ENCODE measurements at regions not wholly inside any gene's neighbourhood (a gene's known extent, or its start where the extent isn't known, plus 50 kb on each side); places are given as distances from the start of the nearest gene placed in this dataset.

GRCh38 chr4:32000846-32001488 lies 1280.8 kb downstream of the PCDH7 start:
- Histone ChIP-seq H3K4me3 (ENCODE audit: low read depth, low read length, poor library complexity, severe bottlenecking) (no peak overlapping the region), H3K27ac (ENCODE audit: low read depth, low read length, poor library complexity, severe bottlenecking) (no peak overlapping the region), H3K27me3 (ENCODE audit: insufficient read depth, low read length) (no peaks in the 10 kb centered on the region), H3K9ac (ENCODE audit: low read length) (no peak overlapping the region), H3K79me2 (ENCODE audit: insufficient read depth, low read length) (no peaks in the 10 kb centered on the region), H4K20me1 (ENCODE audit: insufficient read depth, low read length) (no peaks in the 10 kb centered on the region), H3K9me2 (ENCODE audit: low read depth, low read length) (no peaks in the 10 kb centered on the region), H3K4me2 (ENCODE audit: low read length) (no peak overlapping the region), H3K36me3 (ENCODE audit: insufficient read depth, low read length) (no peaks in the 10 kb centered on the region), H3K9me3 (ENCODE audit: low read length) (no peaks in the 10 kb centered on the region), H3F3A (ENCODE audit: insufficient read depth, low read length) (no peaks in the 10 kb centered on the region), H2AFZ (ENCODE audit: low read length) (no peak overlapping the region), H3K4me1 (ENCODE audit: insufficient read depth, low read length, severe bottlenecking) (no peaks in the 10 kb centered on the region)
- TF ChIP-seq EZH2 (IDR thresholded peaks at IDR 0.05; ENCODE audit: borderline replicate concordance, low read length), result no peak
- no peak for TF ChIP-seq CTCF (IDR thresholded peaks at IDR 0.05; ENCODE audit: low read length)

DNA sequence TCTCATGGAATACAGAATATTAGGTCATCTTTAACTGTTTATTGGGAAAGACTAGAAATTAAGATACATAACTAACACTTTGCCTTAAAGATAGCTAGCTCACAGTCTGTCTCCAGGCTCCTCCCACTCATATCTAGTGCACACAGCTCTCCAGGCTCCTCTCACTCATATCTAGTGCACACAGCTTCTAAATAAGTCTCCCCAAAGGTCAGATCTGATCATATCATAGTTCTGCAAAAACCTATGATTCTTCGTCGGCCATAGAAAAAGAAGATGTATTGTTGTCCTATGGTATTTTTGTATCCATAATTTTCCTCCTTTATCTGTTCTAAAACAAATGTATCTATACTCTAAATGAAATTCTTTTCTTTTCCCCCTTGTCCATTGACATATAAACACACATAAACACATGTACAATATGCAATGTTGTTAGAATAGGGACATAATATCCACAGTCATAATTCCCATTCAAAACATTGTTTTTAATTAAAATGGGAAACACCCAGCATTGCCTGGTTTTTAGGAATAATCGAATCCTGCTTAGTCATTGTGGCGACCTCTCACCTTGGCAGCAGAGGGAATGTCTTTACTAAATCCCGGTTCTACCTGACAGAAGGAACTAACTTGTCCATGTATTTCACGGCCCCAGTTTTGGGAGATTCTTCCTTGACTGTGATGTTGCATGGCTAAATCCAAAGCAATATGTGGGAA lies 1282.0 kb downstream of the PCDH7 start:
- H3K79me2 ChIP-seq (ENCODE audit: insufficient read depth, low read length), result no peaks in the 10 kb centered on the region
- no peak overlapping the region for H3K4me3 ChIP-seq (ENCODE audit: low read depth, low read length, poor library complexity, severe bottlenecking)
- no peak overlapping the region for H3K4me2 ChIP-seq (ENCODE audit: low read length)
- TF ChIP-seq CTCF (IDR thresholded peaks at IDR 0.05; ENCODE audit: low read length) (no peak), EZH2 (IDR thresholded peaks at IDR 0.05; ENCODE audit: borderline replicate concordance, low read length) (no peak)
- H3K27ac ChIP-seq (ENCODE audit: low read depth, low read length, poor library complexity, severe bottlenecking), result no peak overlapping the region
- no peaks in the 10 kb centered on the region for H3K9me2 ChIP-seq (ENCODE audit: low read depth, low read length)
- no peaks in the 10 kb centered on the region for H3F3A ChIP-seq (ENCODE audit: insufficient read depth, low read length)
- H3K27me3 ChIP-seq (ENCODE audit: insufficient read depth, low read length), result no peaks in the 10 kb centered on the region
- H3K4me1 ChIP-seq (ENCODE audit: insufficient read depth, low read length, severe bottlenecking), result no peaks in the 10 kb centered on the region
- no peaks in the 10 kb centered on the region for H4K20me1 ChIP-seq (ENCODE audit: insufficient read depth, low read length)
- H2AFZ ChIP-seq (ENCODE audit: low read length), result no peak overlapping the region
- no peaks in the 10 kb centered on the region for H3K36me3 ChIP-seq (ENCODE audit: insufficient read depth, low read length)
- H3K9ac ChIP-seq (ENCODE audit: low read length), result no peak overlapping the region
- H3K9me3 ChIP-seq (ENCODE audit: low read length), result no peaks in the 10 kb centered on the region

GRCh38 chr4:32003548-32003947 lies 1283.4 kb downstream of the PCDH7 start:
- no peaks in the 10 kb centered on the region for H3K36me3 ChIP-seq (ENCODE audit: insufficient read depth, low read length)
- no peak overlapping the region for H3K4me2 ChIP-seq (ENCODE audit: low read length)
- no peak for TF ChIP-seq CTCF (IDR thresholded peaks at IDR 0.05; ENCODE audit: low read length)
- no peak for TF ChIP-seq EZH2 (IDR thresholded peaks at IDR 0.05; ENCODE audit: borderline replicate concordance, low read length)
- no peaks in the 10 kb centered on the region for H3K9me2 ChIP-seq (ENCODE audit: low read depth, low read length)
- no peaks in the 10 kb centered on the region for H3F3A ChIP-seq (ENCODE audit: insufficient read depth, low read length)
- no peaks in the 10 kb centered on the region for H4K20me1 ChIP-seq (ENCODE audit: insufficient read depth, low read length)
- no peaks in the 10 kb centered on the region for H3K27me3 ChIP-seq (ENCODE audit: insufficient read depth, low read length)
- H3K4me1 ChIP-seq (ENCODE audit: insufficient read depth, low read length, severe bottlenecking), result no peaks in the 10 kb centered on the region
- no peak overlapping the region for H3K27ac ChIP-seq (ENCODE audit: low read depth, low read length, poor library complexity, severe bottlenecking)
- H3K9me3 ChIP-seq (ENCODE audit: low read length), result no peaks in the 10 kb centered on the region
- no peak overlapping the region for H3K4me3 ChIP-seq (ENCODE audit: low read depth, low read length, poor library complexity, severe bottlenecking)
- no peaks in the 10 kb centered on the region for H3K79me2 ChIP-seq (ENCODE audit: insufficient read depth, low read length)
- no peak overlapping the region for H3K9ac ChIP-seq (ENCODE audit: low read length)
- no peak overlapping the region for H2AFZ ChIP-seq (ENCODE audit: low read length)

Data from OCI-LY1 (cell line).